ENCODE measurements at regions not wholly inside any gene's neighbourhood (a gene's known extent, or its start where the extent isn't known, plus 50 kb on each side); places are given as distances from the start of the nearest gene placed in this dataset.

DNA sequence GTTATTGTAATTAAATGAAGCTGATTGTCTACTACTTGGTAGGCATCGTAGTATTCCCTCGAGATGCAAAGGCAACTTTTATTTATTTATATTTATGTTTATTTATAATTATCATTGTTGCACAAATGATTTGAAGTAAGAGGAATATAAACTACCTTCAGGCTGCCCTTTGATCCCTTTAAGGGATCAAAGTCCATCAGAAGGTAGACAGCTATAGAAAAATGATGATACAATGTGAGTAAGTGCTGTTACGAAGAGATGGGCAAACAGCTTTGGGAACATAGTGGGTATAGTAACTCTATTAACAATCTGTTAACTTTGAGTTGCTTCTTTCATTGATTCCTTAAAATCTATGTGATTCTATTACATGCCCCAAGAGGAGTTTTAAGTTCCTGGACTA lies 512.8 kb upstream of the CITED2 start:
- TF ChIP-seq, protein P1, sequence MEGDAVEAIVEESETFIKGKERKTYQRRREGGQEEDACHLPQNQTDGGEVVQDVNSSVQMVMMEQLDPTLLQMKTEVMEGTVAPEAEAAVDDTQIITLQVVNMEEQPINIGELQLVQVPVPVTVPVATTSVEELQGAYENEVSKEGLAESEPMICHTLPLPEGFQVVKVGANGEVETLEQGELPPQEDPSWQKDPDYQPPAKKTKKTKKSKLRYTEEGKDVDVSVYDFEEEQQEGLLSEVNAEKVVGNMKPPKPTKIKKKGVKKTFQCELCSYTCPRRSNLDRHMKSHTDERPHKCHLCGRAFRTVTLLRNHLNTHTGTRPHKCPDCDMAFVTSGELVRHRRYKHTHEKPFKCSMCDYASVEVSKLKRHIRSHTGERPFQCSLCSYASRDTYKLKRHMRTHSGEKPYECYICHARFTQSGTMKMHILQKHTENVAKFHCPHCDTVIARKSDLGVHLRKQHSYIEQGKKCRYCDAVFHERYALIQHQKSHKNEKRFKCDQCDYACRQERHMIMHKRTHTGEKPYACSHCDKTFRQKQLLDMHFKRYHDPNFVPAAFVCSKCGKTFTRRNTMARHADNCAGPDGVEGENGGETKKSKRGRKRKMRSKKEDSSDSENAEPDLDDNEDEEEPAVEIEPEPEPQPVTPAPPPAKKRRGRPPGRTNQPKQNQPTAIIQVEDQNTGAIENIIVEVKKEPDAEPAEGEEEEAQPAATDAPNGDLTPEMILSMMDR (IDR thresholded peaks at IDR 0.05) = no peak
- no peak for TF ChIP-seq POLR2A (IDR thresholded peaks at IDR 0.05)
